Epithelial cell of esophagus (primary cell): ENCODE measurements at regions not wholly inside any gene's neighbourhood (a gene's known extent, or its start where the extent isn't known, plus 50 kb on each side); places are given as distances from the start of the nearest gene placed in this dataset.

Experiments
- DNase-seq: peaks from one replicate; pipeline ENCODE4 v3.0.0; 2010; ENCODE audit warnings: low read depth
- H3K4me3 ChIP-seq: 2 replicates; pipeline ENCODE4 v1.5.1; 2011; ENCODE audit warnings: mild to moderate bottlenecking, low read length, control low read depth
- CTCF ChIP-seq: IDR thresholded peaks from 2 replicates; pipeline ENCODE4 v1.5.1; 2011; ENCODE audit warnings: low read depth, mild to moderate bottlenecking, low read length, control low read depth, inconsistent platforms; ENCODE audit not compliant: insufficient read depth; ENCODE audit errors: missing control alignments

- TF ChIP-seq CTCF: no peak
- DNase-seq: no peak
- H3K4me3 ChIP-seq: no peak overlapping the region
Measured at GRCh38 chr10:133006202-133006601, 63.8 kb upstream of the CFAP46 start.

GRCh38 chr10:133004478-133004877 is 62.1 kb upstream of the CFAP46 start:
- no peak for DNase-seq
- H3K4me3 ChIP-seq: no peak overlapping the region
- no peak for TF ChIP-seq CTCF

GRCh38 chr10:133003188-133003587 is 60.8 kb upstream of the CFAP46 start:
- TF ChIP-seq CTCF: no peak
- no peak for DNase-seq

GRCh38 chr10:133002685-133003084 is 60.3 kb upstream of the CFAP46 start:
- no peak overlapping the region for H3K4me3 ChIP-seq
- DNase-seq: no peak
- no peak for TF ChIP-seq CTCF

More at GRCh38 chr10:133003188-133003587, 60.8 kb upstream of the CFAP46 start:
- H3K4me3 ChIP-seq: no peak overlapping the region

DNA sequence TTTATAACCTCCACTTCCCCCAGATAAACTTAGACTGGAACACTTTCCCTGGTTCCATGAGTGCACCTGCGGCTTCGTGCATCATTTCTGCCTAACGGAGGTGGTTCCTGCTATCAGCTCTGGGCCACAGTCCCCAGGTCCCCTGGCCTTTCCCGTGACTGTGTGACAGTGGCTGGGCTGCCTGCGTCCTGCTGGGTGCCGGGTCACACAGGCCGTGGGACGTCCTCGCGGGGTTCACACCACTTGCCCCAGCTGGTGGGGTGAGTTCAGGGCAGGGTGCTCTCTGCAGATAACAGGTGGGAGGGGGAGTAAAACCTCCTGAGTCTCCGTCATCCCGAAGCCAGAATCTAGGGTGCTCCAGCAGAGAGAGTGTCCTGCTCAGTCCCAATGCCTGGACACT is 58.7 kb upstream of the CFAP46 start:
- no peak overlapping the region for H3K4me3 ChIP-seq
- no peak for DNase-seq
- TF ChIP-seq CTCF: no peak

GRCh38 chr10:133000648-133001047 is 58.3 kb upstream of the CFAP46 start:
- no peak for TF ChIP-seq CTCF
- DNase-seq: no peak
- no peak overlapping the region for H3K4me3 ChIP-seq

- H3K4me3 ChIP-seq: no peak overlapping the region
- DNase-seq: no peak
- TF ChIP-seq CTCF: no peak
Measured at GRCh38 chr10:132997517-132998265, 55.3 kb upstream of the CFAP46 start.
